Activated CD4-positive, alpha-beta memory T cell treated with anti-CD3 and anti-CD28 coated beads, Interleukin-2, amount 10 ng/mL, durations not matched to agents 7 days and 5 days (primary cell): ENCODE measurements at regions not wholly inside any gene's neighbourhood (a gene's known extent, or its start where the extent isn't known, plus 50 kb on each side); places are given as distances from the start of the nearest gene placed in this dataset.
"Not testable (repeated sequence)": the region's sequence is repeated elsewhere in the genome, so short reads cannot be mapped to it uniquely, and the experiment has no call there.

Experiments used
- CTCF ChIA-PET: fragments of 350-600 bp; sonication (Branson Sonifier 250); formaldehyde crosslinking; loops from one replicate; lab custom pipeline; 2021; ENCODE audit warnings: antibody characterized with exemption, inconsistent platforms; lab: Charles Lee
- POLR2A ChIA-PET: fragments of 350-600 bp; sonication (Branson Sonifier 250); formaldehyde crosslinking; loops from one replicate; lab custom pipeline; 2021; ENCODE audit warnings: antibody characterized with exemption; lab: Charles Lee
- DNase-seq: peaks from one replicate; pipeline ENCODE4 v3.0.0-alpha.2; 2020
- H3K27ac Mint-ChIP-seq: one replicate; pipeline ENCODE4 v1.8.0; 2021; ENCODE audit warnings: mild to moderate bottlenecking, mixed read lengths
- H3K27me3 Mint-ChIP-seq: one replicate; pipeline ENCODE4 v1.8.0; 2021; ENCODE audit warnings: mixed read lengths
- H3K36me3 Mint-ChIP-seq: one replicate; pipeline ENCODE4 v1.8.0; 2021; ENCODE audit warnings: low read depth, mixed read lengths
- H3K4me1 Mint-ChIP-seq: one replicate; pipeline ENCODE4 v1.8.0; 2021; ENCODE audit warnings: mixed read lengths
- H3K4me3 Mint-ChIP-seq: one replicate; pipeline ENCODE4 v1.8.0; 2021; ENCODE audit warnings: mild to moderate bottlenecking, mixed read lengths
- H3K9me3 Mint-ChIP-seq: one replicate; pipeline ENCODE4 v1.8.0; 2021; ENCODE audit warnings: mixed read lengths

- no peak for DNase-seq
- no peaks in the 10 kb centered on the region for H3K4me1 Mint-ChIP-seq
- no peak overlapping the region for H3K4me3 Mint-ChIP-seq
- POLR2A ChIA-PET: no interaction called here
- H3K27me3 Mint-ChIP-seq: no peaks in the 10 kb centered on the region
- CTCF ChIA-PET: no interaction called here
- H3K9me3 Mint-ChIP-seq: peaks cover 10% of the 10 kb centered on the region
- no peaks in the 10 kb centered on the region for H3K36me3 Mint-ChIP-seq
- H3K27ac Mint-ChIP-seq: no peak overlapping the region
Observed at GRCh38 chr2:52431352-52431760, 1336.2 kb upstream of the CHAC2 start.

- Mint-ChIP-seq H3K36me3 (no peaks in the 10 kb centered on the region), H3K4me3 (no peak overlapping the region), H3K27me3 (no peaks in the 10 kb centered on the region), H3K4me1 (no peaks in the 10 kb centered on the region), H3K9me3 (peaks cover 10% of the 10 kb centered on the region), H3K27ac (no peak overlapping the region)
- CTCF ChIA-PET: no interaction called here
- POLR2A ChIA-PET: no interaction called here
- no peak for DNase-seq
Observed at GRCh38 chr2:52429740-52430139, 1337.9 kb upstream of the CHAC2 start.

DNA sequence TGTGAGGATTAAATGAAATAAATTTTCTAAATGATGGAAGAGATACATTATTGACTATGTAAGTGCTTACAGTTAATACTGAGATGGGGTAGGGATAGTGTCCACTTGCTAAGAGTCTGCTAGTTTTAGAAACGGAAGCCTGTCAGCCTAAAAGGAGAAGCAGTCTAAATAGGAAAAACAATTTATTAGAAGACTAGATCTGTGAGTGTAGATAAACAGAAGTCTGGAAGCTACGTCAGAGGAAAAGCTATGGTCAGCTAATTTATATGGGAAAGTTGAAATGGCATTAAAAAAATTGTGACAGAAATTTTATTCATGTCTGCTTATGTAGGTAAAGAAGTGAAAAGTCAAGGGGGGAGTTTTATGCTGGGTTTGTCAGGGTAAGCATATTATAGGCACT is 1338.4 kb upstream of the CHAC2 start:
- Mint-ChIP-seq H3K36me3 (no peaks in the 10 kb centered on the region), H3K27me3 (no peaks in the 10 kb centered on the region), H3K9me3 (peaks cover 10% of the 10 kb centered on the region), H3K4me1 (no peaks in the 10 kb centered on the region), H3K27ac (no peak overlapping the region), H3K4me3 (no peak overlapping the region)
- no peak for DNase-seq
- CTCF ChIA-PET: no interaction called here
- POLR2A ChIA-PET: no interaction called here

DNA sequence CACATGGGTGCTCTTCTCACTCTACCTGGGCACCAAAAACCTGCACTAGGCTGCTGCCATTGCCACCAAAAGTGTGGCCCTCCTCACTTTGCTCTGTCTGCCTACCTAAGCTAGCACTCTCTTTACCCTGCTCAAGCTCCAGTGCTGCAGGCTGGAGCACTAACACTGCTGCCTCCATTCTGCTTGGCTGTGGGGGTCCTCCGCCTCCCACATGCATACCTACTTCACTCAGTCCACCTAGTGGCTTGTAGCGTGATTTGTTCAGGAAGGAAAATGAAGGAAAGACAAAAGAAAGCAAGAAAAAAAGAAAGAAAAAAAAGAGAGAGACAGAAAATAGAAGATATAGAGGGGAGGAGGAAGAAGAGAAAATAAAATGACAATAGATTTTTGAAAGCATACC is 1339.4 kb upstream of the CHAC2 start:
- no peaks in the 10 kb centered on the region for H3K27me3 Mint-ChIP-seq
- H3K36me3 Mint-ChIP-seq: no peaks in the 10 kb centered on the region
- ChIA-PET CTCF (no interaction called here), POLR2A (no interaction called here)
- H3K4me3 Mint-ChIP-seq: no peak overlapping the region
- peaks cover 10% of the 10 kb centered on the region for H3K9me3 Mint-ChIP-seq
- H3K4me1 Mint-ChIP-seq: no peaks in the 10 kb centered on the region
- H3K27ac Mint-ChIP-seq: no peak overlapping the region
- no peak for DNase-seq

GRCh38 chr2:52423655-52424054 is 1343.9 kb upstream of the CHAC2 start:
- no peak overlapping the region for H3K4me3 Mint-ChIP-seq
- DNase-seq: no peak
- POLR2A ChIA-PET: no interaction called here
- H3K36me3 Mint-ChIP-seq: no peaks in the 10 kb centered on the region
- no peaks in the 10 kb centered on the region for H3K27me3 Mint-ChIP-seq
- CTCF ChIA-PET: no interaction called here
- no peak overlapping the region for H3K27ac Mint-ChIP-seq
- no peaks in the 10 kb centered on the region for H3K4me1 Mint-ChIP-seq
- peaks cover 3% of the 10 kb centered on the region for H3K9me3 Mint-ChIP-seq

DNA sequence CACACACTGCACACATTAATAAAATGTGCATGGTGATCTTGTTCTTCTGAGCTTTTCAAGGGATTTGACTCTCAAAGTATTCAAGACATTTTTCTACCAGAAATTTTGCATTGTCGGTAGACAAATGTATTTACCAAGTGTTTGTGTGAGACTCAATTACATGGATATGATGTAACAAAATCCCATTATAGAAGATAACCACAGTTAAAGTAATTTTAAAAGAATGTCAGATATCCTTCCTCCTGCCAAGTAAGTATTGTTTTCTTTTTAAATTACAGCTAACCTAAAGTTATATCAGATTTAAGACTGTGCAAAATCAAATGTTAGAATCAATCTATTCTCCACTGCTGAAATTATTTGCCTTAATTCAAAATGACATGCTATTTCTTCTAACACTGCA is 1344.5 kb upstream of the CHAC2 start:
- Mint-ChIP-seq H3K4me3 (no peak overlapping the region), H3K9me3 (peaks cover 5% of the 10 kb centered on the region), H3K27me3 (no peaks in the 10 kb centered on the region), H3K4me1 (no peaks in the 10 kb centered on the region), H3K36me3 (no peaks in the 10 kb centered on the region), H3K27ac (no peak overlapping the region)
- DNase-seq: no peak
- POLR2A ChIA-PET: no interaction called here
- CTCF ChIA-PET: no interaction called here

- no peaks in the 10 kb centered on the region for H3K27me3 Mint-ChIP-seq
- peaks cover 4% of the 10 kb centered on the region for H3K9me3 Mint-ChIP-seq
- no peak overlapping the region for H3K4me3 Mint-ChIP-seq
- CTCF ChIA-PET: no interaction called here
- no peaks in the 10 kb centered on the region for H3K4me1 Mint-ChIP-seq
- H3K36me3 Mint-ChIP-seq: no peaks in the 10 kb centered on the region
- H3K27ac Mint-ChIP-seq: no peak overlapping the region
- POLR2A ChIA-PET: no interaction called here
- DNase-seq: no peak
Observed at GRCh38 chr2:52416340-52416739, 1351.3 kb upstream of the CHAC2 start.

- no peak overlapping the region for H3K27ac Mint-ChIP-seq
- CTCF ChIA-PET: no interaction called here
- H3K36me3 Mint-ChIP-seq: no peaks in the 10 kb centered on the region
- H3K9me3 Mint-ChIP-seq: peaks cover 4% of the 10 kb centered on the region
- DNase-seq: no peak
- no peaks in the 10 kb centered on the region for H3K4me1 Mint-ChIP-seq
- no peak overlapping the region for H3K4me3 Mint-ChIP-seq
- H3K27me3 Mint-ChIP-seq: no peaks in the 10 kb centered on the region
- POLR2A ChIA-PET: no interaction called here
Observed at GRCh38 chr2:52414561-52415295, 1352.9 kb upstream of the CHAC2 start.

- H3K36me3 Mint-ChIP-seq, H3K9me3 Mint-ChIP-seq, H3K27ac Mint-ChIP-seq, H3K27me3 Mint-ChIP-seq, POLR2A ChIA-PET, H3K4me3 Mint-ChIP-seq, CTCF ChIA-PET, H3K4me1 Mint-ChIP-seq, DNase-seq: not testable (repeated sequence)
Observed at GRCh38 chr2:52409308-52410118, 1358.1 kb upstream of the CHAC2 start.

- Mint-ChIP-seq H3K36me3 (no peaks in the 10 kb centered on the region), H3K27ac (no peak overlapping the region), H3K4me1 (no peaks in the 10 kb centered on the region), H3K27me3 (no peaks in the 10 kb centered on the region), H3K9me3 (peaks cover 4% of the 10 kb centered on the region), H3K4me3 (no peak overlapping the region)
- POLR2A ChIA-PET: no interaction called here
- CTCF ChIA-PET: no interaction called here
- DNase-seq: no peak
Observed at GRCh38 chr2:52405980-52406379, 1361.6 kb upstream of the CHAC2 start.

- no peaks in the 10 kb centered on the region for H3K27me3 Mint-ChIP-seq
- no peak for DNase-seq
- CTCF ChIA-PET: no interaction called here
- no peaks in the 10 kb centered on the region for H3K4me1 Mint-ChIP-seq
- POLR2A ChIA-PET: no interaction called here
- peaks cover 4% of the 10 kb centered on the region for H3K9me3 Mint-ChIP-seq
- H3K36me3 Mint-ChIP-seq: no peaks in the 10 kb centered on the region
- H3K27ac Mint-ChIP-seq: no peak overlapping the region
- no peak overlapping the region for H3K4me3 Mint-ChIP-seq
Observed at GRCh38 chr2:52404866-52405265, 1362.7 kb upstream of the CHAC2 start.

- Mint-ChIP-seq H3K4me1 (no peaks in the 10 kb centered on the region), H3K27ac (no peak overlapping the region), H3K27me3 (no peaks in the 10 kb centered on the region), H3K4me3 (no peak overlapping the region), H3K9me3 (peaks cover 4% of the 10 kb centered on the region), H3K36me3 (no peaks in the 10 kb centered on the region)
- POLR2A ChIA-PET: no interaction called here
- CTCF ChIA-PET: no interaction called here
- no peak for DNase-seq
Observed at GRCh38 chr2:52404046-52404445, 1363.6 kb upstream of the CHAC2 start.

GRCh38 chr2:52402128-52402527 is 1365.5 kb upstream of the CHAC2 start:
- Mint-ChIP-seq H3K4me1 (no peaks in the 10 kb centered on the region), H3K27me3 (no peaks in the 10 kb centered on the region), H3K36me3 (no peaks in the 10 kb centered on the region), H3K27ac (no peak overlapping the region), H3K4me3 (no peak overlapping the region), H3K9me3 (no peaks in the 10 kb centered on the region)
- no peak for DNase-seq
- CTCF ChIA-PET: no interaction called here
- POLR2A ChIA-PET: no interaction called here

DNA sequence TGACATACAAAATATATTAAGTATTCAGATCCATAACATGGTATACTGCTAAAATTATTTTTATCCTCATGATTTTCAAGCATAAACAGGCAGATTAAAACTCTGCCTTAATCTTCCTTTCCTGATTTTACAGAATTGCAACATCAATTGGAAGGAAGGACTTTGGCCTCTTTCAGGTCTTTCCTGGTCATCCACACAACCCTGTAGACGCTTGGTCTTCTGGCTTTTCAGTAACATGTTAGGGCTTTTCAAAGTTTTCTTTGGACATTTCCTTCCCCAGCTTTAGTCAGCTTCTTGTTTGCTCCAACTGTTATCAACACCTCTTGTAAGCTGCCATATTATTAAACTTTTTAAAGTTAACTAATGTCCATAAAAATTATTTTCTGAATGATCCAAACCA is 1364.9 kb upstream of the NRXN1 start:
- DNase-seq: no peak
- no peaks in the 10 kb centered on the region for H3K9me3 Mint-ChIP-seq
- no peaks in the 10 kb centered on the region for H3K4me1 Mint-ChIP-seq
- no peaks in the 10 kb centered on the region for H3K27me3 Mint-ChIP-seq
- POLR2A ChIA-PET: no interaction called here
- H3K36me3 Mint-ChIP-seq: no peaks in the 10 kb centered on the region
- H3K27ac Mint-ChIP-seq: no peak overlapping the region
- CTCF ChIA-PET: no interaction called here
- no peak overlapping the region for H3K4me3 Mint-ChIP-seq
